Endometrium (tissue), 2 donors: ENCODE measurements at regions not wholly inside any gene's neighbourhood (a gene's known extent, or its start where the extent isn't known, plus 50 kb on each side); places are given as distances from the start of the nearest gene placed in this dataset.
A peak's percentile ranks its signal among the peaks of the same experiment; 100 is the strongest.

Experiments used
- FAIRE-seq: peaks from 2 replicates; lab custom pipeline; 2012; peaks lifted over from hg19 to GRCh38; lab: Jason Lieb, UNC
- donor health status: control.
- donor health status: control.

GRCh38 chr21:16013570-16013969, 283.8 kb downstream of the USP25 start:
- FAIRE-seq, result peak; percentile 70

GRCh38 chr21:16020878-16021277, 291.1 kb downstream of the USP25 start:
- no peak for FAIRE-seq

- no peak for FAIRE-seq
Observed at GRCh38 chr21:16022116-16022515, 292.3 kb downstream of the USP25 start.

GRCh38 chr21:16022921-16023320, 293.1 kb downstream of the USP25 start:
- no peak for FAIRE-seq

- FAIRE-seq, result no peak
Observed at GRCh38 chr21:16028142-16028541, 298.4 kb downstream of the USP25 start.

- no peak for FAIRE-seq
Observed at GRCh38 chr21:16028941-16029464, 299.2 kb downstream of the USP25 start.

- no peak for FAIRE-seq
Observed at GRCh38 chr21:16033193-16033592, 303.4 kb downstream of the USP25 start.

- FAIRE-seq, result no peak
Observed at GRCh38 chr21:16034446-16035190, 304.8 kb downstream of the USP25 start.

GRCh38 chr21:16037421-16037955, 307.7 kb downstream of the USP25 start:
- FAIRE-seq, result no peak

GRCh38 chr21:16040601-16041000, 310.8 kb downstream of the USP25 start:
- no peak for FAIRE-seq

GRCh38 chr21:16044676-16045075, 314.9 kb downstream of the USP25 start:
- FAIRE-seq, result no peak

GRCh38 chr21:16046656-16047330, 317.0 kb downstream of the USP25 start:
- peak; percentile 18 for FAIRE-seq

- peak; percentile 94 for FAIRE-seq
Observed at GRCh38 chr21:16047904-16048303, 318.1 kb downstream of the USP25 start.

- FAIRE-seq, result no peak
Observed at GRCh38 chr21:16055014-16055413, 325.2 kb downstream of the USP25 start.

- FAIRE-seq, result no peak
Observed at GRCh38 chr21:16058896-16059295, 329.1 kb downstream of the USP25 start.

GRCh38 chr21:16059981-16060380, 330.2 kb downstream of the USP25 start:
- FAIRE-seq, result no peak

- no peak for FAIRE-seq
Observed at GRCh38 chr21:16061194-16061593, 331.4 kb downstream of the USP25 start.

- FAIRE-seq, result no peak
Observed at GRCh38 chr21:16069178-16070112, 339.7 kb downstream of the USP25 start.

- no peak for FAIRE-seq
Observed at GRCh38 chr21:16070207-16070651, 340.4 kb downstream of the USP25 start.

GRCh38 chr21:16071092-16071491, 341.3 kb downstream of the USP25 start:
- FAIRE-seq, result no peak

GRCh38 chr21:16071761-16072160, 342.0 kb downstream of the USP25 start:
- no peak for FAIRE-seq

- no peak for FAIRE-seq
Observed at GRCh38 chr21:16072221-16072620, 342.4 kb downstream of the USP25 start.
